Activated gamma-delta T cell treated with Interleukin-2 at 50 U/mL for 16 hours (primary cell): ENCODE measurements at regions not wholly inside any gene's neighbourhood (a gene's known extent, or its start where the extent isn't known, plus 50 kb on each side); places are given as distances from the start of the nearest gene placed in this dataset.

Experiments used
- DNase-seq: peaks from one replicate; pipeline ENCODE4 v3.0.0-alpha.2; 2020

- no peak for DNase-seq
Observed at GRCh38 chr10:83806717-83807116, 332.6 kb upstream of the GHITM start.

GRCh38 chr10:83809001-83809400 lies 330.3 kb upstream of the GHITM start:
- DNase-seq: no peak

GRCh38 chr10:83816942-83817341 lies 322.4 kb upstream of the GHITM start:
- no peak for DNase-seq

- DNase-seq: no peak
Observed at GRCh38 chr10:83817797-83818196, 321.5 kb upstream of the GHITM start.

- DNase-seq: no peak
Observed at GRCh38 chr10:83819609-83820008, 319.7 kb upstream of the GHITM start.

- DNase-seq: no peak
Observed at GRCh38 chr10:83820033-83820432, 319.3 kb upstream of the GHITM start.

GRCh38 chr10:83824099-83824498 lies 315.2 kb upstream of the GHITM start:
- DNase-seq: no peak

- no peak for DNase-seq
Observed at GRCh38 chr10:83834096-83834495, 305.2 kb upstream of the GHITM start.

- DNase-seq: no peak
Observed at GRCh38 chr10:83835945-83836745, 303.2 kb upstream of the GHITM start.

- no peak for DNase-seq
Observed at GRCh38 chr10:83848677-83849076, 290.6 kb upstream of the GHITM start.

GRCh38 chr10:83849150-83849549 lies 290.2 kb upstream of the GHITM start:
- DNase-seq: no peak

- no peak for DNase-seq
Observed at GRCh38 chr10:83852146-83852545, 287.2 kb upstream of the GHITM start.

GRCh38 chr10:83862723-83863122 lies 276.6 kb upstream of the GHITM start:
- DNase-seq: no peak

GRCh38 chr10:83863283-83863966 lies 275.9 kb upstream of the GHITM start:
- no peak for DNase-seq

- no peak for DNase-seq
Observed at GRCh38 chr10:83869898-83870297, 269.4 kb upstream of the GHITM start.

GRCh38 chr10:83871187-83872081 lies 267.9 kb upstream of the GHITM start:
- peak; percentile 36 for DNase-seq

GRCh38 chr10:83880252-83880791 lies 259.0 kb upstream of the GHITM start:
- DNase-seq: no peak

GRCh38 chr10:83881661-83882060 lies 257.6 kb upstream of the GHITM start:
- no peak for DNase-seq

GRCh38 chr10:83886871-83887270 lies 252.4 kb upstream of the GHITM start:
- DNase-seq: no peak

- no peak for DNase-seq
Observed at GRCh38 chr10:83892737-83893136, 246.6 kb upstream of the GHITM start.

GRCh38 chr10:83896219-83896618 lies 243.1 kb upstream of the GHITM start:
- no peak for DNase-seq

- no peak for DNase-seq
Observed at GRCh38 chr10:83897626-83898025, 241.7 kb upstream of the GHITM start.

- DNase-seq: no peak
Observed at GRCh38 chr10:83908506-83908905, 230.8 kb upstream of the GHITM start.
